ENCODE measurements at regions not wholly inside any gene's neighbourhood (a gene's known extent, or its start where the extent isn't known, plus 50 kb on each side); places are given as distances from the start of the nearest gene placed in this dataset.
"Not testable (repeated sequence)": the region's sequence is repeated elsewhere in the genome, so short reads cannot be mapped to it uniquely, and the experiment has no call there.

DNA sequence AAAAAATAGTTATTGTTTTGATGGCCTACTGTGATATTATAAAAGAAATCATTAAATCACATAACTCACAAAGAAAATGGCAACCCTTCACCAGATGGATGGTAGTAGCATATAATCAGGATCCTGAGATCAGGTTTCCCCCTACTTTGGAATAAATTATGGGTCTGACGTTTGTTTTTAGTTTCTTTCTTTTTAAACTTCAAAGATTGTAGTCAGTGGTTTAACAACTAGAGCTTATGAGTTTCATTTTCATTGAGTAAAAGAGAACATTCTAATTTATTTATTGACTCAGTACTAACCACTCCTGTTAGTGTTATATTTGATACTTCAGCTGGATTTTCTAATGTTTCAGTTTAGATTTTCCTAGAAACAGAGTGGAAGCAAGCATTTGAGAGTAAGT is 218.0 kb upstream of the PCSK5 start:
- no peak for DNase-seq (ENCODE audit: low read depth in 2 of 2)

DNA sequence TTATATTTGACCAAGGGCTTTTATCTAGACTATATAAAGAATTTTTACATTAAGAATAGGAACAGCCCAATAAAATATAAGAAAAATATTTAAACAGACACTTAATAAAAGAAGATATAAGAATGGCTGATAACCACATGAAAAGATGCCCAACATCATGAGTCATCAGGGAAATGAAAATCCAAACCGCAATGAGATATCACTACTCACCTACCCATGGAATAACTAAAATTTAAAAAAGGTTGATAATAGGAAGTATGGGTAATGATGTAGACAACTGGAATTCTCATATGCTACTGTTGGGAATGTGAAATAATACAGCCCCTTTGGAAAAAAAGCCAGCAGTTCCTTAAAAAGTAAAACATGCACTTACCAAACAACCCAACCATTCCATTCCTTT is 206.9 kb upstream of the PCSK5 start:
- DNase-seq (ENCODE audit: low read depth in 2 of 2): no peak

DNA sequence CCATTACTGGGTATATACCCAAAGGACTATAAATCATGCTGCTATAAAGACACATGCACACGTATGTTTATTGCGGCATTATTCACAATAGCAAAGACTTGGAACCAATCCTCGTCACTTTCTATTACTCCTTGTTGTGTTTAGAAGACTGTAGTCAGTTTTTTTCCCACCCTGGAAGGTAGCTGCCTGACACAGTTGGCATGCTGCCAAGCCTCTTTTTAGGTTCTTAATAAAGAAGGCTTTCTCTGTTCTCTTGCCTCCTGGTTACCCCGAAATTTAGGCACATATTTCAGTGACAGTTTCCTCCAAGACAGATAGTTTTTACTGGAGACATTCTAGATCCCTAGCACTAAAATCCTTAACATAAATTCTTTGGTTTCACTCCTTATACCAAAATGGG is 205.4 kb upstream of the PCSK5 start:
- no peak for DNase-seq (ENCODE audit: low read depth in 2 of 2)

DNA sequence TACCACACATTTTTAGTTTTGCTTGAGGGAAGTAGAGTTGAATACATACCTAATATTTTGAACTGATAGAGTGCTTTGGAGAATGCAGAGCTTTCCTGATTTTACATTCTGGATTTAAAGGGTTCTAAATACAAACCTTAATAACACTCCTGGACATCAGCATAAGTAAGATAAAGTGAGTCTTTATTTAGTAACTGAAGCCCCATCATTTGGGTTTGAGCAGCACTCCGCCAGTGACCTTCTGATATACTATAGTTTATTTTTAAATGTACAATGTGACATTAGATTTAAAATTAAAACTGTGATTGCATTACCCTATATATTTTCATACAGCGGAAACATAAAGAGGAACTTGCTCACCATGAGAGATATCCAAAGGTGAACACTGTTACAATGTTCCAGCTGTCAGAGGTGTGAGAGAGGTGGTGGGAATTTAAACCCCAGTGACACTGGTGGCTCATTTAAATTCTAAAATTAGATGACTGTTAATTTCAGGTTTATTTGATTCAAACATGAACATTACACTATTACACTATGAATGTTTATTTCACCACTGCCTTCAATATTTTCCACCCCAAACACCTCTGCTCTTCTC is 203.0 kb upstream of the PCSK5 start:
- DNase-seq (ENCODE audit: low read depth in 2 of 2): no peak

- DNase-seq (ENCODE audit: low read depth in 2 of 2): not testable (repeated sequence)
These were observed 199.9 kb upstream of the PCSK5 start for GRCh38 chr9:75690551-75690950.

DNA sequence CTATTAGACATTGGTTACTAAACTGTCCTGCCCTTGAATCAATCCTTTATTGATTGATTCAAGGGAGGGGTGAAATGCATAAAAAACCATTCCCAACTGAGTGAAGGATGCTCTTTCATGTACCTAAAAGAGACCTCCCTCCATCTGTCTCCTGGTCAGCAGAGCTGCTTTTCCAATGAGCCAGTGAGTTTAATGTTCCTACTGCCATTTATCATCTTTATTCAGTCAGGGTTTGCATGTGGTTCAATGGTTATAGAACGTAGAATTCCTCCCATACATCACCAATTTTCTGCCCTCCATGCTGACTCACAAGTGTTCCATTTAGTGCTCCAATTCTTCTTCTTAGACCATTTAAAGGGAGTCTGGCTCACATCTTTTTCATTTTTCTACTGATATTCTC is 199.1 kb upstream of the PCSK5 start:
- no peak for DNase-seq (ENCODE audit: low read depth in 2 of 2)

DNA sequence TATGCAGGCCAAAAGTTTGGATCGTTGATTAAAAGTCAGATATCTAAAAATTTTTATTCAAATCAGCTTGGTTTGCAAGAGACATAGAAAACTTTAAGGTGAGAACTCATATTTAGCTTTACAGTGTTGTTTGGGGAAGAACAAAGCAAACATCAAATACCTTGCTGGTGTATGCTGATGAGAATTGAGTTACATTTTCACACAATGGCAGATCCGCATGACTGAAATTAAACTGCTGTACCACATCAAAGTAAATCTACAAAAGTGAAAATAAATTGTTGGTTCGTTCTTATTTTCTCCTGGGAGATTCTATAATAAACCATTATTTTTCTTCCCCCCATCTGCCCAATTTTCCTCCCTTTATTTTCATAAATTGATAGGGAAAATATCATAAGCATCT is 198.2 kb upstream of the PCSK5 start:
- no peak for DNase-seq (ENCODE audit: low read depth in 2 of 2)

- no peak for DNase-seq (ENCODE audit: low read depth in 2 of 2)
These were observed 194.6 kb upstream of the PCSK5 start for GRCh38 chr9:75695921-75696320.

DNA sequence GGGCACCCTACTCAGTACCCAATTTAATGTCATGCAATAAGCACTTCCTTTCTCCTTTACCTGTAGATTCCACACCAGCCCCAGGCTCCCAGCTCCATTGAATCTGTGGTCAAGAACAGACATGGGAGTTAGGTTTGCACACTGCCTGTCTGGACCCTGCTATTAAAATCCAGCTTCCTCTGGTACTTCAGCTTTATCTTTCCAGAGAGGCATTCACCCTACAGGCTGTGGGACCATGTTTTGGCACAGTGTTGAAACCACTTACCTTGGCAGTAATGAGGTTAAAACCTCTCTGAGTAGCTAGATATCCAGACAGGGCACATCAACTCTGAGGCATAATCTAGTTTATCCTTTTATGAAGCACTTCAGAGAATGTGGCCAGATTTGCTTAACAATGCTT is 191.5 kb upstream of the PCSK5 start:
- no peak for DNase-seq (ENCODE audit: low read depth in 2 of 2)

DNA sequence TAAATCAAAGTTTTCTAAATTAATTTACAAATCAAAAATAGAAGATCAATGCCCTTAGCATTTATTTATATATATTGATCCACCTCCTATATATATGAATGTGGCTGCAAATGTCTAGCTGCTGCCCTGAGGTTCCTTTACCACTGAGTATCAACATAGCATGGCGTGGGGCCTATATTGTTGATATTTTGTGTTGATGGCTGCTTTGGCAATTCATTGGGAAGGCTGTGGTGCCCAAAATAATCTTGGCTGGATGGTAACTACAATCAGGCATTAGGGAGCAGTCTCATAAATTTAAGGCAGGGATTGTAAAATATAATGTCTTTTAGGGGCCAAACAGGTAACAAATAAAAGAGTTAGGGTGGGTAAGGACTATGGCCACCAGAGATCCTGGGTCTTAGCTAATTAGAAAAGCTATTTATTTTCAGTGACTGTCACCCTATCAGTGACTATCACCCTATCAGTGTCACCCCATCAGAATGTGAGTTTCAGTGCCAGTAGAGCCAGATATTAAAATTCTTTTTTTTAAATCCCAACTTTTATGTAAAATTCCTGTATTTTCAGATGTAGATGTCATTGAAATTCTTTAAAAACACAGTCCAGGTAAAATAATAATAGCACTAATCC is 190.7 kb upstream of the PCSK5 start:
- DNase-seq (ENCODE audit: low read depth in 2 of 2): no peak

DNA sequence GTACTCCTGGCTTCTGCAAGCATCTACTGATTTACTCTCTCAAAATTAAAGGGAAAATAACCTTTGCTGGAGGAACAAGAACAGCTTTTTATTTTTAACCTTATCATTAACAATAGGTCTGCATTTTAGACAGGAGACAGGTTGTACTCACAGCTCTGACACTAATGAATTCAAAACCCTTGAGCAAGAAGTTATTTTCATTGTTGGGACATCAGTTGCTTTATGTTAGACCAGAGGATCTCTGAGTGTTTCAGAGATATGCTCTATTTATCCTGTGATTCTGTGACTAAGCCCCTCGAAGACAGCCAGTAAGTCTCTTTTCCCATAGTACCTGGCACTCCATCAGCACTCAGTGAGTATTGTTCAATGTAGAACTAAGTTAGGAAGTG is 190.2 kb upstream of the PCSK5 start:
- DNase-seq (ENCODE audit: low read depth in 2 of 2): no peak

GRCh38 chr9:75707191-75707590 is 183.3 kb upstream of the PCSK5 start:
- DNase-seq (ENCODE audit: low read depth in 2 of 2): no peak

DNA sequence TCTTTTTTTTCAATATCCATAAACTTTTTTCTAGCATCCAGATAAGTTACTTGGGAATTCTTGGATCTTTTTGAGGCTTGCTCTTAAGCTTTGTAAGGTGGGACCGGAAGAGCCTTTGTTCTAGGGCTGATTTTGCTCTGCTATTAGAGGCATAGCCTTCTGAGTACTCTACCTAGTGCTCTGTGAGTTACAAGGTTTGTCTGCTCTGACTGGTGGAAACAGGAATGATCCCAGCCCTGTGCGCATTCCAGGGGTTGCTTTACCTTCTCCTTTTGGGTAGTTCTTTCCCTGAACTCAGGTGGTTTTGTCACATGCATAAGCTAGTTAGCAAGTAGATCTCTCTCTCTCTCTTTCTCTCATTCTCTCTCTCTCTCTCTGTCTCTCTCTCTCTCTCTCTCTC is 180.8 kb upstream of the PCSK5 start:
- no peak for DNase-seq (ENCODE audit: low read depth in 2 of 2)

- DNase-seq (ENCODE audit: low read depth in 2 of 2): no peak
These were observed 177.8 kb upstream of the PCSK5 start for GRCh38 chr9:75712700-75713099.

DNA sequence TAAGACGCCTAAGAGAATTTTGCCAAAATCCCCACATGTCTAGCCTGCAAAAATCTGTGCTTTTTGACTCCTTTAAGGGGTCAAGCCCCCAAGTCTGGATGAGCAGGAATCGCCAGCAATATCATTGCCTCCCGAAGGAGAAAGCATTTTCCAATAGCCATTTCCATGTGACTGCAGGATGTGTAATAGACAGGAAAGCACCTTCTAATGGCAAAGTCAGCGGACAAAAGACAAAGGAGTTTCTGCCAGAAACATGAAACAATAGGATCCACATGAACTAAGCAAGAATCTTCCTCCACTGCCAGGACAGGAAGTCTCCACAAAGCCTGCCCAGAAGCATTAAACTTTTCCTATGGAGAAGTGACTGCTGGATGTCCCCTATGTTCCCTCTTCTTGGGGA is 177.1 kb upstream of the PCSK5 start:
- no peak for DNase-seq (ENCODE audit: low read depth in 2 of 2)

GRCh38 chr9:75715360-75715759 is 175.1 kb upstream of the PCSK5 start:
- no peak for DNase-seq (ENCODE audit: low read depth in 2 of 2)

DNA sequence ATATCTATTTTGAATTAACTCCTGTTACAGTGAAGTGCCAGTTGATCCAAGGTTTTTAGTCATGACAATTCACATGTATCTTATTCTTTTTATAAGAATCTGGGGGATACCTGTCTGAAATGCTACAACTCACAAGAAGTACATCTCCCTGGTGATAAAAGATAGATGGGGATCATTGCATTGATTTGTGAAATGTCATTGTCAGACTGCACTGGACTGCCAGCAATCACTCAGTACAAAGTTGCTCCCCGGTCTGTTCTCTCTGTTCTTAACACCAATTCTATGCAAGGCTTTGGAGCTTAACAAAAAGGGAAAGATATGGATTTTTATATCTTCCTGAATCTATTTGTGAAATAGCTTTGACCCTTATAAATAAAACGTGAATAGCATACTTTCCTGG is 171.8 kb upstream of the PCSK5 start:
- DNase-seq (ENCODE audit: low read depth in 2 of 2): no peak

DNA sequence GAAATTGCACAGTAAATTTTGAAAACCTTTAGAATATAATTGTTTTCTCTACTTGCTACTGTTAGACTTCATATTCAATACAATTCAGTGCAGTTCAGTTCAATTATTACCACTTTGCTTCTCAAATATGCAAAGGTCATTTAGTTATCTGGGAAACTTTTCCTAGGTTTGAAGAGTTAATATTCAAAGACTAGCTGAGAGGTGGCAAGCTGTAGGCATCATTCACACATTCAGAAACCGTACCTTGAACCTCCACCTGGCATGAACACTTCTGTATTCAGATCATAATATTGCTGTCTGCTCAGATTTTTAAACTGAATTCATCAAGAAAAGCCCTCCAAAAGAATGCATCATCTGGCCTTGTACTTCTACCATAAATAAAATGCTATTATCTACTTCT is 162.1 kb upstream of the PCSK5 start:
- DNase-seq (ENCODE audit: low read depth in 2 of 2): no peak

DNA sequence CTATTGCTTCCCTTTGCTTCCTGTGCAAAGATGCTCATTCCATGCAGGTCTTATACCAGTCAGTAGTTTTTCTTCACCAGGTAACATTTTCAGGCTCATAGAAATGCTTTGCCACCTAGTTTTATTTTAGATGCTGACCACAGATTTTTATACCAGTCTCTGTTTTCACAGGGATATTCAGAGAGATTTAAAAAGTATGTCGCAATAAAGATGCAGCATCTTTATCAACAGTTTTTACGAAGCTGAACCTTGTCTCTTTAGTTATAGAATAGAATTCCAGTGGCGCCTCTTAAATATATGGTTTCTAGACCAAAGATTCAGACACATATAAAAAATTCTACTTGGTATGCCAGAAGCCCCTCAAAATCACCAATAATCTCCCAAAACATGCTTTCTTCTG is 155.7 kb upstream of the PCSK5 start:
- no peak for DNase-seq (ENCODE audit: low read depth in 2 of 2)

GRCh38 chr9:75739884-75740611 is 150.4 kb upstream of the PCSK5 start:
- DNase-seq (ENCODE audit: low read depth in 2 of 2): no peak

DNA sequence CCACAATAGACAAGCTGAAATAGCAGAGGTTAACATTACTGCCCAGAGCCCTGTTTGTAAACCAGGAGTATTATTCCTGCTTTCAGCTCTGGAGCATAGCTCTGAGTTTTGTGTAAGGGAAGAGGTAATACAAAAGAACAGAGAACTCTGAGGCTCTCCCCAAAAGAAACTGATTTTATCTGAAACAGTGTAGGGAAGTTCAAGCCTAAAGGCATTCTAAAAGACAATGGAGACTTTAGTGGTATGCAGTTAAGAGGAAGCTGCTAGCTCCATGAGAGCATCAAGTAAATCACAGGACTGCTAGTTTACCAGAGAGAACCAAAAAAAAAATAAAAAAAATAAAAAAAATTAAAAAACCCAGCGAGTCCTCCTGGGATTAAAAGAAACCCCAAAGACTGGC is 146.6 kb upstream of the PCSK5 start:
- no peak for DNase-seq (ENCODE audit: low read depth in 2 of 2)

- no peak for DNase-seq (ENCODE audit: low read depth in 2 of 2)
These were observed 136.4 kb upstream of the PCSK5 start for GRCh38 chr9:75754080-75754479.

GRCh38 chr9:75775166-75775565 is 115.3 kb upstream of the PCSK5 start:
- no peak for DNase-seq (ENCODE audit: low read depth in 2 of 2)
